Colonic mucosa (tissue), 4 donors: ENCODE measurements at regions not wholly inside any gene's neighbourhood (a gene's known extent, or its start where the extent isn't known, plus 50 kb on each side); places are given as distances from the start of the nearest gene placed in this dataset.
A peak's percentile ranks its signal among the peaks of the same experiment; 100 is the strongest.

Experiments used
- DNase-seq: peaks from one replicate; pipeline ENCODE4 v3.0.0-alpha.2; 2020
- H3K27ac ChIP-seq: fragments of 200-600 bp; one replicate; pipeline ENCODE4 v1.8.0; 2021
- H3K27me3 ChIP-seq: fragments of 200-600 bp; one replicate; pipeline ENCODE4 v1.8.0; 2021
- H3K36me3 ChIP-seq: fragments of 200-600 bp; one replicate; pipeline ENCODE4 v1.8.0; 2021
- H3K4me1 ChIP-seq: fragments of 200-600 bp; one replicate; pipeline ENCODE4 v1.8.0; 2021; ENCODE audit warnings: mild to moderate bottlenecking
- H3K4me3 ChIP-seq: fragments of 200-600 bp; one replicate; pipeline ENCODE4 v1.8.0; 2021
- H3K9ac ChIP-seq, 2 donors: one replicate each; pipeline ENCODE4 v1.7.0; 2013; ENCODE audit warnings: control low read depth in 2 of 2, low read depth in 2 of 2, low read length in 2 of 2
- H3K9me3 ChIP-seq: fragments of 200-600 bp; one replicate; pipeline ENCODE4 v1.8.0; 2021
- intact Hi-C: fragments of 100-400 bp; cut with DNase I; formaldehyde crosslinking; loops from one replicate; pipeline ENCODE4 v1.14.1; 2022
- TF ChIP-seq, protein P1 (sequence below): fragments of 200-600 bp; IDR thresholded peaks from one replicate; pipeline ENCODE4 v1.8.0; 2022; ENCODE audit warnings: antibody characterized with exemption, mild to moderate bottlenecking
- donor health status: healthy.
- donor health status: DM: no; HTN: no; CAD: no.
- donor health status: DM: no; HTN: no; CAD: no.

GRCh38 chr1:42096554-42096953 is 56.7 kb upstream of the GUCA2B start:
- no peak overlapping the region for H3K4me3 ChIP-seq
- intact Hi-C loops, result no loop called here
- H3K27ac ChIP-seq, result no peak overlapping the region
- H3K36me3 ChIP-seq, result no peaks in the 10 kb centered on the region
- no peaks in the 10 kb centered on the region for H3K9me3 ChIP-seq
- no peak for DNase-seq
- no peaks in the 10 kb centered on the region for H3K4me1 ChIP-seq
- TF ChIP-seq, protein P1, sequence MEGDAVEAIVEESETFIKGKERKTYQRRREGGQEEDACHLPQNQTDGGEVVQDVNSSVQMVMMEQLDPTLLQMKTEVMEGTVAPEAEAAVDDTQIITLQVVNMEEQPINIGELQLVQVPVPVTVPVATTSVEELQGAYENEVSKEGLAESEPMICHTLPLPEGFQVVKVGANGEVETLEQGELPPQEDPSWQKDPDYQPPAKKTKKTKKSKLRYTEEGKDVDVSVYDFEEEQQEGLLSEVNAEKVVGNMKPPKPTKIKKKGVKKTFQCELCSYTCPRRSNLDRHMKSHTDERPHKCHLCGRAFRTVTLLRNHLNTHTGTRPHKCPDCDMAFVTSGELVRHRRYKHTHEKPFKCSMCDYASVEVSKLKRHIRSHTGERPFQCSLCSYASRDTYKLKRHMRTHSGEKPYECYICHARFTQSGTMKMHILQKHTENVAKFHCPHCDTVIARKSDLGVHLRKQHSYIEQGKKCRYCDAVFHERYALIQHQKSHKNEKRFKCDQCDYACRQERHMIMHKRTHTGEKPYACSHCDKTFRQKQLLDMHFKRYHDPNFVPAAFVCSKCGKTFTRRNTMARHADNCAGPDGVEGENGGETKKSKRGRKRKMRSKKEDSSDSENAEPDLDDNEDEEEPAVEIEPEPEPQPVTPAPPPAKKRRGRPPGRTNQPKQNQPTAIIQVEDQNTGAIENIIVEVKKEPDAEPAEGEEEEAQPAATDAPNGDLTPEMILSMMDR, result no peak
- no peak overlapping the region for H3K9ac ChIP-seq
- H3K27me3 ChIP-seq, result no peaks in the 10 kb centered on the region

DNA sequence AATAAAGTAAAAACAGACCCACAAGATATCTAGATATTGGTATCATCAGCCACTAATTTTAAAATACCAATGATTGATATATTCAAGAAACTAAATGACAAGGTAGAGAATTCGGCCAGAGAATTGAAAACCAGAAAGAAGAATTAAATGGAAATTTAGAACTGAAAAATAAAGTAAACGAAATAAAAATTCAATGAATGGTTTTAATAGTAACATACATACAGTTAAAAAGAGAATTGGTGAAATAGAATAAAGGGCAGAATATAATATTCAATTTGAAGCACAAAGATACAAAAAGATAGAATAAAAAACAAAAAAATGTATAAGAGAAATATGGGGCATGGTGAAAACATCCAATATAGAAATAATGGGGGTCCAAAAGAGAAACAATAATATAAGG is 64.0 kb upstream of the GUCA2B start:
- H3K9ac ChIP-seq, result no peak overlapping the region
- no peaks in the 10 kb centered on the region for H3K27me3 ChIP-seq
- H3K27ac ChIP-seq, result no peak overlapping the region
- no peaks in the 10 kb centered on the region for H3K4me1 ChIP-seq
- H3K9me3 ChIP-seq, result no peaks in the 10 kb centered on the region
- no peak overlapping the region for H3K4me3 ChIP-seq
- no peak for DNase-seq
- no peaks in the 10 kb centered on the region for H3K36me3 ChIP-seq
- intact Hi-C loops, result no loop called here
- TF ChIP-seq, protein P1, result no peak

GRCh38 chr1:42086146-42086545 is 67.1 kb upstream of the GUCA2B start:
- no peak for DNase-seq
- Histone ChIP-seq H3K9me3 (no peaks in the 10 kb centered on the region), H3K4me1 (no peaks in the 10 kb centered on the region), H3K27me3 (no peaks in the 10 kb centered on the region), H3K4me3 (no peak overlapping the region), H3K9ac (no peak overlapping the region), H3K36me3 (no peaks in the 10 kb centered on the region), H3K27ac (no peak overlapping the region)
- intact Hi-C loops, result no loop called here
- TF ChIP-seq, protein P1, result no peak

GRCh38 chr1:42085596-42085995 is 67.6 kb upstream of the GUCA2B start:
- intact Hi-C loops, result no loop called here
- Histone ChIP-seq H3K4me3 (no peak overlapping the region), H3K36me3 (no peaks in the 10 kb centered on the region), H3K4me1 (no peaks in the 10 kb centered on the region), H3K9ac (no peak overlapping the region), H3K9me3 (no peaks in the 10 kb centered on the region), H3K27ac (no peak overlapping the region), H3K27me3 (no peaks in the 10 kb centered on the region)
- TF ChIP-seq, protein P1, result no peak
- DNase-seq, result no peak

DNA sequence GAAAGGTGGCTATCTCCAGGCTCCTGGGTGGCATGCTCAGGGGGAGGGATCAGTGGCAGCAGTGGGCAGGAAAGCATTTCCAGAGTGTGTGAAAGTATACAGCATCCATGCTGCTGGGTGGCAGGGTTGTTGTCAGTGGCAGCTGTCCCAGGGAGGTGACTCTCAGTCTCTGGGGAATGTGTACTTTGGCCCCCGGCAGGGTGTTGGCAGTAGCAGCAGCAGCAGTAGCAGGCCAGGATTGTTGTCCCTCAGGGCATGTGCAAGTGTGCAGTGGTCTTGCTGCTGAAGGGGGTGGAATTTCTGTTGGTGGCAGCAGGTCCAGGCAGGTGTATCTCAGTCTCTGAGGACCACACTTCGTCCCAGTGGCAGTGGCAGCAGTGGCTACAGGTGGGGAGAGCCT is 71.7 kb upstream of the GUCA2B start:
- no peaks in the 10 kb centered on the region for H3K27me3 ChIP-seq
- no peaks in the 10 kb centered on the region for H3K4me1 ChIP-seq
- intact Hi-C loops, result no loop called here
- TF ChIP-seq, protein P1, result no peak
- H3K27ac ChIP-seq, result no peak overlapping the region
- peak; percentile 65 for DNase-seq
- no peak overlapping the region for H3K9ac ChIP-seq
- no peak overlapping the region for H3K4me3 ChIP-seq
- no peaks in the 10 kb centered on the region for H3K36me3 ChIP-seq
- H3K9me3 ChIP-seq, result no peaks in the 10 kb centered on the region

DNA sequence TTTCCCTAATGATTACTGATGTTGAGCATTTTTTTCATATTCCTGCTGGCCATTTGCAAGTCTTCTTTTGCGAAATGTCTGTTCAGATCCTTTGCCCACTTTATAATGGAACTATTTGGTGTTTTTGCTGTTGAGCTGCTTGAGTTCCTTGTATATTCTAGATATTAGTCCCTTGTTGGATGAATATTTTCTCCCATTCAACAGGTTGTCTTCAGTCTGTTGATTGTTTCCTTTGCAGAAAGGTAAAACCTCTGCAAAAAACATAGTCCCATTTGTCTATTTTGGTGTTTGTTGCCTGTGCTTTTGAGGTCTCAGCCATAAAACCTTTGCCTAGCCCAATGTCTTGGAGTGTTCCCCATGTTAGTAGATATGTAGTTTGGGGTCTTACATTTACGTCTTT is 78.0 kb upstream of the GUCA2B start:
- Histone ChIP-seq H3K27me3 (no peaks in the 10 kb centered on the region), H3K9me3 (no peaks in the 10 kb centered on the region), H3K9ac (no peak overlapping the region), H3K36me3 (no peaks in the 10 kb centered on the region), H3K4me3 (no peak overlapping the region), H3K4me1 (no peaks in the 10 kb centered on the region), H3K27ac (no peak overlapping the region)
- no peak for DNase-seq
- intact Hi-C loops, result no loop called here
- TF ChIP-seq, protein P1, result no peak
